Suprapubic skin (tissue), 4 donors: ENCODE measurements at regions not wholly inside any gene's neighbourhood (a gene's known extent, or its start where the extent isn't known, plus 50 kb on each side); places are given as distances from the start of the nearest gene placed in this dataset.
"Not testable (repeated sequence)": the region's sequence is repeated elsewhere in the genome, so short reads cannot be mapped to it uniquely, and the experiment has no call there.

ENCODE experiments used
- POLR2A ChIP-seq, 2 donors: fragments of 450-650 bp; IDR thresholded peaks; one replicate each; pipeline ENCODE4 v1.6.1; 2017; ENCODE audit warnings: antibody characterized with exemption in 2 of 2, mild to moderate bottlenecking in 2 of 2, moderate library complexity in 2 of 2
- POLR2AphosphoS5 ChIP-seq, 3 donors: sonication (generic); formaldehyde crosslinking; IDR thresholded peaks; one replicate each; pipeline ENCODE4 v1.6.1; 2017; ENCODE audit warnings: antibody characterized with exemption in 3 of 3

- TF ChIP-seq POLR2A, POLR2AphosphoS5 (IDR thresholded peaks at IDR 0.05): not testable (repeated sequence)
These were observed 177.2 kb upstream of the RPS23 start for GRCh38 chr5:82455317-82455716.
